ENCODE measurements at regions not wholly inside any gene's neighbourhood (a gene's known extent, or its start where the extent isn't known, plus 50 kb on each side); places are given as distances from the start of the nearest gene placed in this dataset.

DNA sequence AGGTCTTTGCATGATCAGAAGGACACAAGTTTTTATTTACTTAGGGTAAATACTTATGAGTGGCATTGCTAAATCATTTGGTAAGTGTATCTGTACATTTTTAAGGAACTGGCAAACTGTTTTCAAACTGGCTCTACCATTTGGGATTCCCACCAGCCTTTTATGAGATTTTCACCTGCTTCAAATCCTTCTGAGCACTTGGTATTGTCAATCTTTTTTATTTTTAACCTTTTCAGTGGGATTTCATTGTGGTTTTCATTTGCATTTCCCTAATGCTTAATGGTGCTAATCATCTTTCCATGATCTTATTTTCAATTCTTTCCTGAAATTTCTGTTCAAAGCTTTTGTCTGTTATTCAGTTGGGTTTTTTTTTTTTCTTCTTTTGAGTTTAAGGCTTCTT, 475.6 kb downstream of the MAN2A1 start:
- TF ChIP-seq CREM (IDR thresholded peaks at IDR 0.05; ENCODE audit: low read depth) (no peak), POLR2AphosphoS5 (IDR thresholded peaks at IDR 0.05; ENCODE audit: low read length) (no peak), RCOR1 (conservative IDR thresholded peaks at IDR 0.05; ENCODE audit: low read depth, low read length) (no peak), EZH2 (IDR thresholded peaks at IDR 0.05; ENCODE audit: borderline replicate concordance, control insufficient read depth, low read depth, low read length) (no peak), NR2C2 (IDR thresholded peaks at IDR 0.05; ENCODE audit: borderline replicate concordance, control insufficient read depth, insufficient read length, low read depth) (no peak), RAD21 (IDR thresholded peaks at IDR 0.05; ENCODE audit: insufficient read depth, low read depth, low read length) (no peak), RB1 (IDR thresholded peaks at IDR 0.05; ENCODE audit: borderline replicate concordance) (no peak), MXI1 (IDR thresholded peaks at IDR 0.05; ENCODE audit: low read depth, low read length) (no peak), HDGF (IDR thresholded peaks at IDR 0.05) (no peak), POLR2A (IDR thresholded peaks at IDR 0.05; ENCODE audit: low read depth, low read length) (no peak), SP1 (IDR thresholded peaks at IDR 0.05; ENCODE audit: low read depth, low read length) (no peak)
- TF ChIP-seq, protein P1, sequence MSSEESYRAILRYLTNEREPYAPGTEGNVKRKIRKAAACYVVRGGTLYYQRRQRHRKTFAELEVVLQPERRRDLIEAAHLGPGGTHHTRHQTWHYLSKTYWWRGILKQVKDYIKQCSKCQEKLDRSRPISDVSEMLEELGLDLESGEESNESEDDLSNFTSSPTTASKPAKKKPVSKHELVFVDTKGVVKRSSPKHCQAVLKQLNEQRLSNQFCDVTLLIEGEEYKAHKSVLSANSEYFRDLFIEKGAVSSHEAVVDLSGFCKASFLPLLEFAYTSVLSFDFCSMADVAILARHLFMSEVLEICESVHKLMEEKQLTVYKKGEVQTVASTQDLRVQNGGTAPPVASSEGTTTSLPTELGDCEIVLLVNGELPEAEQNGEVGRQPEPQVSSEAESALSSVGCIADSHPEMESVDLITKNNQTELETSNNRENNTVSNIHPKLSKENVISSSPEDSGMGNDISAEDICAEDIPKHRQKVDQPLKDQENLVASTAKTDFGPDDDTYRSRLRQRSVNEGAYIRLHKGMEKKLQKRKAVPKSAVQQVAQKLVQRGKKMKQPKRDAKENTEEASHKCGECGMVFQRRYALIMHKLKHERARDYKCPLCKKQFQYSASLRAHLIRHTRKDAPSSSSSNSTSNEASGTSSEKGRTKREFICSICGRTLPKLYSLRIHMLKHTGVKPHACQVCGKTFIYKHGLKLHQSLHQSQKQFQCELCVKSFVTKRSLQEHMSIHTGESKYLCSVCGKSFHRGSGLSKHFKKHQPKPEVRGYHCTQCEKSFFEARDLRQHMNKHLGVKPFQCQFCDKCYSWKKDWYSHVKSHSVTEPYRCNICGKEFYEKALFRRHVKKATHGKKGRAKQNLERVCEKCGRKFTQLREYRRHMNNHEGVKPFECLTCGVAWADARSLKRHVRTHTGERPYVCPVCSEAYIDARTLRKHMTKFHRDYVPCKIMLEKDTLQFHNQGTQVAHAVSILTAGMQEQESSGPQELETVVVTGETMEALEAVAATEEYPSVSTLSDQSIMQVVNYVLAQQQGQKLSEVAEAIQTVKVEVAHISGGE (CRISPR knock-in tag; IDR thresholded peaks at IDR 0.05) = no peak
- TF ChIP-seq, protein P2, sequence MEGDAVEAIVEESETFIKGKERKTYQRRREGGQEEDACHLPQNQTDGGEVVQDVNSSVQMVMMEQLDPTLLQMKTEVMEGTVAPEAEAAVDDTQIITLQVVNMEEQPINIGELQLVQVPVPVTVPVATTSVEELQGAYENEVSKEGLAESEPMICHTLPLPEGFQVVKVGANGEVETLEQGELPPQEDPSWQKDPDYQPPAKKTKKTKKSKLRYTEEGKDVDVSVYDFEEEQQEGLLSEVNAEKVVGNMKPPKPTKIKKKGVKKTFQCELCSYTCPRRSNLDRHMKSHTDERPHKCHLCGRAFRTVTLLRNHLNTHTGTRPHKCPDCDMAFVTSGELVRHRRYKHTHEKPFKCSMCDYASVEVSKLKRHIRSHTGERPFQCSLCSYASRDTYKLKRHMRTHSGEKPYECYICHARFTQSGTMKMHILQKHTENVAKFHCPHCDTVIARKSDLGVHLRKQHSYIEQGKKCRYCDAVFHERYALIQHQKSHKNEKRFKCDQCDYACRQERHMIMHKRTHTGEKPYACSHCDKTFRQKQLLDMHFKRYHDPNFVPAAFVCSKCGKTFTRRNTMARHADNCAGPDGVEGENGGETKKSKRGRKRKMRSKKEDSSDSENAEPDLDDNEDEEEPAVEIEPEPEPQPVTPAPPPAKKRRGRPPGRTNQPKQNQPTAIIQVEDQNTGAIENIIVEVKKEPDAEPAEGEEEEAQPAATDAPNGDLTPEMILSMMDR (IDR thresholded peaks at IDR 0.05 in 2 of 3, conservative IDR thresholded peaks at IDR 0.05 in 1 of 3; ENCODE audit: control insufficient read depth in 2 of 3, extremely low read depth in 1 of 3, insufficient read depth in 1 of 3, low read depth in 3 of 3, low read length in 3 of 3) = no peak

Data from GM12878 (cell line).